GM23338 (cell line): ENCODE measurements at regions not wholly inside any gene's neighbourhood (a gene's known extent, or its start where the extent isn't known, plus 50 kb on each side); places are given as distances from the start of the nearest gene placed in this dataset.

ENCODE experiments used
- ATAC-seq: fragments of 200-7000 bp; cut with Tn5 transposase; 3 replicates; pipeline ENCODE4 v1.9.1; 2020
- DNase-seq: peaks from one replicate; pipeline ENCODE4 v3.0.0-alpha.2; 2015; ENCODE audit warnings: low spot score
- H2AFZ ChIP-seq: fragments of 200-600 bp; sonication (generic); 2 replicates; pipeline ENCODE4 v1.8.0; 2016; ENCODE audit warnings: antibody characterized with exemption, mild to moderate bottlenecking, moderate library complexity
- H3F3A ChIP-seq: fragments of 200-600 bp; sonication (generic); replicated peaks from 2 replicates; pipeline ENCODE4 v1.8.0; 2017; ENCODE audit warnings: antibody characterized with exemption, mixed run types, low read depth
- H3K27ac ChIP-seq: fragments of 200-600 bp; sonication (generic); 2 replicates; pipeline ENCODE4 v1.6.1; 2016; ENCODE audit warnings: low read depth
- H3K27me3 ChIP-seq: fragments of 200-600 bp; sonication (generic); 2 replicates; pipeline ENCODE4 v1.8.0; 2016; ENCODE audit warnings: mild to moderate bottlenecking, mixed run types, moderate library complexity; ENCODE audit not compliant: insufficient read depth
- H3K36me3 ChIP-seq: fragments of 200-600 bp; sonication (generic); 2 replicates; pipeline ENCODE4 v1.8.0; 2016; ENCODE audit warnings: mild to moderate bottlenecking; ENCODE audit not compliant: insufficient read depth
- H3K4me1 ChIP-seq: fragments of 200-600 bp; sonication (generic); 2 replicates; pipeline ENCODE4 v1.8.0; 2016; ENCODE audit warnings: mild to moderate bottlenecking, moderate library complexity; ENCODE audit not compliant: insufficient read depth
- H3K4me2 ChIP-seq: fragments of 200-600 bp; sonication (generic); 2 replicates; pipeline ENCODE4 v1.7.1; 2017; ENCODE audit warnings: mixed run types
- H3K4me3 ChIP-seq: fragments of 200-600 bp; sonication (generic); 2 replicates; pipeline ENCODE4 v1.6.1; 2016; ENCODE audit warnings: mixed run types
- H3K79me2 ChIP-seq: fragments of 200-600 bp; sonication (generic); replicated peaks from 2 replicates; pipeline ENCODE4 v1.8.0; 2017; ENCODE audit warnings: mild to moderate bottlenecking; ENCODE audit not compliant: insufficient read depth
- H3K9me2 ChIP-seq: fragments of 200-600 bp; sonication (generic); 2 replicates; pipeline ENCODE4 v1.8.0; 2017; ENCODE audit not compliant: insufficient read depth
- H4K20me1 ChIP-seq: fragments of 200-600 bp; sonication (generic); replicated peaks from 2 replicates; pipeline ENCODE4 v1.8.0; 2017; ENCODE audit warnings: mild to moderate bottlenecking; ENCODE audit not compliant: insufficient read depth
- H3K27ac Mint-ChIP-seq: 2 replicates; pipeline ENCODE4 v1.8.0; 2020; ENCODE audit warnings: inconsistent platforms, mild to moderate bottlenecking, moderate library complexity, mixed read lengths
- H3K27me3 Mint-ChIP-seq: 3 replicates; pipeline ENCODE4 v1.8.0; 2022; ENCODE audit warnings: low read depth, mild to moderate bottlenecking, moderate library complexity, mixed read lengths, inconsistent platforms; ENCODE audit not compliant: insufficient read depth, poor library complexity
- H3K36me3 Mint-ChIP-seq: 3 replicates; pipeline ENCODE4 v1.8.0; 2021; ENCODE audit warnings: low read depth, mild to moderate bottlenecking, inconsistent platforms, moderate library complexity, mixed read lengths
- H3K4me1 Mint-ChIP-seq: 3 replicates; pipeline ENCODE4 v1.8.0; 2020; ENCODE audit warnings: mild to moderate bottlenecking, inconsistent platforms, mixed read lengths
- H3K4me3 Mint-ChIP-seq: 3 replicates; pipeline ENCODE4 v1.8.0; 2021; ENCODE audit warnings: moderate library complexity, mild to moderate bottlenecking, inconsistent platforms, mixed read lengths
- H3K9me3 Mint-ChIP-seq: 3 replicates; pipeline ENCODE4 v1.8.0; 2020; ENCODE audit warnings: moderate library complexity, mild to moderate bottlenecking, inconsistent platforms, mixed read lengths
- CREB1 ChIP-seq: fragments of 250-450 bp; sonication (Bioruptor Pico); IDR thresholded peaks from 2 replicates; pipeline ENCODE4 v1.5.0; 2020; ENCODE audit warnings: low read depth, mild to moderate bottlenecking, moderate library complexity
- CTCF ChIP-seq, 2 experiments: fragments of 200-600 bp in 1 of 2; sonication (generic) in 1 of 2; conservative IDR thresholded peaks; 2 replicates each; pipeline versions ENCODE4 v1.5.1 to v1.6.1; 2016 to 2017; ENCODE audit warnings: antibody characterized with exemption in 2 of 2, low read depth in 2 of 2, mild to moderate bottlenecking in 2 of 2, moderate library complexity in 1 of 2
- ETS1 ChIP-seq: IDR thresholded peaks from 2 replicates; pipeline ENCODE4 v1.6.1; 2016; ENCODE audit warnings: antibody characterized with exemption
- EZH2 ChIP-seq: fragments of 200-600 bp; sonication (generic); IDR thresholded peaks from one replicate; pipeline ENCODE4 v1.8.0; 2017; ENCODE audit warnings: antibody characterized with exemption, mild to moderate bottlenecking, low read depth; ENCODE audit not compliant: unreplicated experiment
- EZH2phosphoT487 ChIP-seq: fragments of 200-600 bp; sonication (generic); IDR thresholded peaks from one replicate; pipeline ENCODE4 v1.8.1; 2018; ENCODE audit warnings: antibody characterized with exemption; ENCODE audit not compliant: unreplicated experiment
- JUNB ChIP-seq: IDR thresholded peaks from one replicate; pipeline ENCODE4 v1.6.1; 2016; ENCODE audit warnings: antibody characterized with exemption; ENCODE audit not compliant: unreplicated experiment
- NANOG ChIP-seq: IDR thresholded peaks from 2 replicates; pipeline ENCODE4 v1.6.1; 2016; ENCODE audit warnings: antibody characterized with exemption, borderline replicate concordance
- POLR2AphosphoS5 ChIP-seq: IDR thresholded peaks from 2 replicates; pipeline ENCODE4 v1.6.1; 2016; ENCODE audit warnings: antibody characterized with exemption, low read depth
- REST ChIP-seq: IDR thresholded peaks from one replicate; pipeline ENCODE4 v1.6.1; 2018; ENCODE audit warnings: antibody characterized with exemption; ENCODE audit not compliant: unreplicated experiment
- STAT1 ChIP-seq: IDR thresholded peaks from one replicate; pipeline ENCODE4 v1.6.1; 2016; ENCODE audit warnings: antibody characterized with exemption; ENCODE audit not compliant: unreplicated experiment
- ZNF114 ChIP-seq: fragments of 250-450 bp; sonication (Bioruptor Pico); IDR thresholded peaks from 2 replicates; pipeline ENCODE4 v1.5.0; 2020; ENCODE audit warnings: mild to moderate bottlenecking, moderate library complexity
- ZNF331 ChIP-seq: fragments of 250-450 bp; sonication (Bioruptor Pico); IDR thresholded peaks from 2 replicates; pipeline ENCODE4 v1.5.0; 2020; ENCODE audit warnings: low read depth, mild to moderate bottlenecking, moderate library complexity
- ZNF462 ChIP-seq: fragments of 250-450 bp; sonication (Bioruptor Pico); IDR thresholded peaks from 2 replicates; pipeline ENCODE4 v1.5.0; 2020; ENCODE audit warnings: mild to moderate bottlenecking, moderate library complexity

- Histone ChIP-seq H3F3A (no peaks in the 10 kb centered on the region), H3K4me2 (no peak overlapping the region), H4K20me1 (no peaks in the 10 kb centered on the region), H3K9me2 (0 out of 2 replicates have a peak, but pooled peaks cover 4% of the 10 kb centered on the region), H3K79me2 (peaks cover 97% of the 10 kb centered on the region), H3K4me1 (peaks cover 51% of the 10 kb centered on the region), H2AFZ (no peak overlapping the region), H3K36me3 (no peaks in the 10 kb centered on the region), H3K4me3 (no peak overlapping the region), H3K27ac (no peak overlapping the region), H3K27me3 (no peaks in the 10 kb centered on the region)
- Mint-ChIP-seq H3K27ac (peak overlapping the region; percentile 32; the same call in 1 of the 2 replicates), H3K36me3 (peaks cover 11% of the 10 kb centered on the region), H3K9me3 (no peaks in the 10 kb centered on the region), H3K4me1 (peaks cover 75% of the 10 kb centered on the region), H3K27me3 (peaks cover 6% of the 10 kb centered on the region), H3K4me3 (no peak overlapping the region)
- ATAC-seq (peak; percentile 34; the same call in 2 of the 3 replicates), DNase-seq (no peak)
- TF ChIP-seq JUNB (no peak), EZH2 (no peak), REST (no peak), ETS1 (no peak), ZNF114 (CRISPR knock-in tag) (no peak), STAT1 (no peak), CTCF (conservative IDR thresholded peaks at IDR 0.05; ENCODE audit: low read depth in 2 of 2) (no peak), NANOG (no peak), CREB1 (CRISPR knock-in tag) (no peak), POLR2AphosphoS5 (no peak), ZNF331 (CRISPR knock-in tag) (no peak), ZNF462 (no peak), EZH2phosphoT487 (no peak)
These were observed 66.8 kb downstream of the ZNF608 start for GRCh38 chr5:124679578-124680199.
